ENCODE measurements at regions not wholly inside any gene's neighbourhood (a gene's known extent, or its start where the extent isn't known, plus 50 kb on each side); places are given as distances from the start of the nearest gene placed in this dataset.
"Not testable (repeated sequence)": the region's sequence is repeated elsewhere in the genome, so short reads cannot be mapped to it uniquely, and the experiment has no call there.

DNA sequence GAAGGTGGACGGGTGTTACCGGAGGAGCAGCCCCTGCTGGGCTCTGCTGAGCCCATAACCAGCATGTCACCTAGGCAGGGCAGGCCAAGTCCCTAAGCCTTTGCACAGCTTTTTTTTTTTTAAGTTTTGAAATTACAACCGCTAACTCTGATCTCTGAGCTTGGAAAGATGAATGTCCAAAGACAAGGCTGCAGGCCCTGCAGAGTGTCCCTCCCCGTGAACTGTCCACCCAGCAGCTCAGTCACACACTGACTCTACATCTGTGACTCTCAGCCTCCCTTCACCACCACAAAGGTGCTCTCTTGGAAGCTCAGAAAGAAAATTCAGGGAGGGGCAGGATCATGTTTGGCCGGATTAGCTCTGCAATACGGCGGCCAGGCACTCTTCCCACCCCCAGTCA lies 119.0 kb upstream of the PPP1R26 start:
- DNase-seq (ENCODE audit: low read depth), result no peak

DNA sequence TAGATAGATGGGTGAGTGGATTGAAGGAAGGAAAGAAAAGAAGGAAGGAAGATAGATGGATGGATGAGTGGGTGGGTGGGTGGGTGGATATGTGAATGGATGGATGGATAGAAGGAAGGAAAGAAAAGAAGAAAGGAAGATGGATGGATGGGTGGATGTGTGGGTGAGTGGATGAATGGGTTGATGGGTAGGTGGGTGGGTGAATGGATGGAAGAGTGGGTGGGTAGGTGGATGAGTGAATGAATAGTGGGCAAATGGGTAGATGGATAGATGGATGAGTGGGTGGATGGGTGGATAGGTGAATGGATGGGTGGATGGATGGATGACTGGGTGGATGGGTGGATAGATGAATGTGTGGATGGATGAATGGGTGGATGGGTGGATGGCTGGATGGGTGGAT lies 117.9 kb upstream of the PPP1R26 start:
- not testable (repeated sequence) for DNase-seq (ENCODE audit: low read depth)

DNA sequence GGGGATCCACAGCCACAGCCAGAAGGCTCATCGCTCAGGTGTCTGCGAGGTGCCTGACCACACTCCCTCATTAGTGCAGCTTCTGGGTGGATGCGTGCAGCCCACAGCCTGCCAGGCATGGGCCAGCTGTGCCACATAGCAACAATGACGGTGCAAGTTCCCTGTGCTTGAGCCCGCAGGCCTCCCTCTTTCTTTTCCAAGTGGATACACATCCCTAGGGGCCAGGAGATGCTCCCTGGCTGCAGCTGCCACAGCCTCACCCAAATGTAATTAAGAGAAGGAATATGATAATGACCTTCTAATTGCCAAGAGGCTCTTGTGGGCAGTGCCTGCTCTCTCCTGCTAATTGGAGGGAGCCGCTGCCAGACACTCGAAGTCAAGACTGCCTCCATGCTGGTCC lies 116.0 kb upstream of the PPP1R26 start:
- DNase-seq (ENCODE audit: low read depth), result no peak

DNA sequence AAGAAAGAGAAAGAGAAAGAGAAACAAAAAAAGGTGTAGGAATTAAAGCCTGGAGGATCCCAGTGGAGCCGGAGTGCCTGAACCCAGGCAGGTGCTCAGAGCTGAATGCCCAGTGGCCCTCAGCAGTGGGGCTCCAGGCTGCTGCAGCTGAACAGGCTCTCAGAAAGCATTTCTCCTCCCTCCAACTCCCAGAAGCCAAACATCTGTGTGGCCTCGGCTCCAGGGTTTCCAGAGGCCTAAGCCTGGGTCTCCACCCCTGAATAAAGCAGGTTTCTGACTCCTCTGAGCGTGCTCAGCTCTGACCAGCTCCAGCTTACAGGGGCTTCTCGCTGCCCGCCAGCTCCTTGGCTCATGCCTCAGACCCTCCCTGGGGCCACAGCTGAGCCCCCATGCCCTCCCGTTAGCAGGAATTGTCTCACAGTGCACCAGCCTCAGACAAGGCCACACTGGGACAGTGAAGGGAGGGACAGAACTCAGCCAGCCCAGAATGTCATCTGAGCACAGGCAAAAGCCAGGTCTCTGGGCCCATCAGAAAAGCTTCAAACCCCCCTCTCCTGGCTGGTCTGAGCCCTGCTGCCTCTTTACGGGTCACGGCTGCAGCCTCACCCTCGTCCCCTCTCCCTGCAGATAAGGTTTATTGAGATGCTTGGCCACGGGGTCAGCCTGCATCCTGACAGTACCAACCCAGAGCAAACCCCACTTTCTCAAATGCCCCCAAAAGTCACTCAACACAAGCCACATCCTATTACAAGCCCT lies 114.4 kb upstream of the PPP1R26 start:
- no peak for DNase-seq (ENCODE audit: low read depth)

DNA sequence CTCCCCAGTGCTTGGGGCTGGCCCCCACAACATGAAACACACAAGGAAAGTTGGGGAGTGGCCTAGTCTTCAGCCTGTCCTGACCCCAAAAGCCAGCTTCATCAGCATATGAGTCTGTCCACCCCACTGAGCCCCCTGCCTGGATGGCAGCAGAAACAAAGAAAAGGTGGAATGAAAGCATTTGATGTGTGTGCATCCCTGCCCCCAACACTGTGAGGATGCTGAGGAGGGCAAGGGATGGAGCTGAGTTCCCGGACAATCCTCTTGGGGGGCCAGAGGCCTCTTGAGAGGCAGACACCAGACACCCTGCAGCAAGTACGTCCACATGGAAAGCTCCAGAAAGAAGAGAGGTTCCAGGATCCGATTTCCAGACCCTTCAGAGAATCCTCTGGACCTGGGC lies 113.5 kb upstream of the PPP1R26 start:
- no peak for DNase-seq (ENCODE audit: low read depth)

DNA sequence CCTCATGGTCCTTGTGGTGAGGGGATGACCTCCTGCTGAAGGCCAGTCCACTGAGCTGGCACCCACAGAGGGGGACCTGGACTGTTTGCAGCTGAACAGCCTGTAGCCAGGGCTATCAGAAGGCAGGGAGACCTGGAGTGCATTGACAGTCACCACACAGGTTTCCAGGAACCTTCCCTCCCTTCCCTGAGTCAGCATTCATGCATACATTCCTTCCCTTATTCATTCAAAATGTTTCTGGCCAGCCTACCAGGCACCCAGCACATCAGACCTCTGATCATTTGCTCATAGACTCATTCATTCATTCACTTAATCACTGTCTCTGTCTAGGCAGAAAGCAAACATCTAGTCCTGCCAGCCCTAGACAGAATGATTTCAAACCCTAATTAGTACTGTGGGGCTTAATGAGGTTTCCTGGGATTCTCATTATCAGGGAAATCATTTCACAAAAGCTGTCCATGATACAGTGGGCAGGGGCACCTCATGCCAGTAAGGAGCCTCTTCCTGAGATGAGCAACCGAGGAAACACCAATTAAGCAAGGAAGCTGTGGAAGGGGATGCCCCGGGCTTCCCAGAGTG lies 110.1 kb upstream of the PPP1R26 start:
- DNase-seq (ENCODE audit: low read depth), result no peak

DNA sequence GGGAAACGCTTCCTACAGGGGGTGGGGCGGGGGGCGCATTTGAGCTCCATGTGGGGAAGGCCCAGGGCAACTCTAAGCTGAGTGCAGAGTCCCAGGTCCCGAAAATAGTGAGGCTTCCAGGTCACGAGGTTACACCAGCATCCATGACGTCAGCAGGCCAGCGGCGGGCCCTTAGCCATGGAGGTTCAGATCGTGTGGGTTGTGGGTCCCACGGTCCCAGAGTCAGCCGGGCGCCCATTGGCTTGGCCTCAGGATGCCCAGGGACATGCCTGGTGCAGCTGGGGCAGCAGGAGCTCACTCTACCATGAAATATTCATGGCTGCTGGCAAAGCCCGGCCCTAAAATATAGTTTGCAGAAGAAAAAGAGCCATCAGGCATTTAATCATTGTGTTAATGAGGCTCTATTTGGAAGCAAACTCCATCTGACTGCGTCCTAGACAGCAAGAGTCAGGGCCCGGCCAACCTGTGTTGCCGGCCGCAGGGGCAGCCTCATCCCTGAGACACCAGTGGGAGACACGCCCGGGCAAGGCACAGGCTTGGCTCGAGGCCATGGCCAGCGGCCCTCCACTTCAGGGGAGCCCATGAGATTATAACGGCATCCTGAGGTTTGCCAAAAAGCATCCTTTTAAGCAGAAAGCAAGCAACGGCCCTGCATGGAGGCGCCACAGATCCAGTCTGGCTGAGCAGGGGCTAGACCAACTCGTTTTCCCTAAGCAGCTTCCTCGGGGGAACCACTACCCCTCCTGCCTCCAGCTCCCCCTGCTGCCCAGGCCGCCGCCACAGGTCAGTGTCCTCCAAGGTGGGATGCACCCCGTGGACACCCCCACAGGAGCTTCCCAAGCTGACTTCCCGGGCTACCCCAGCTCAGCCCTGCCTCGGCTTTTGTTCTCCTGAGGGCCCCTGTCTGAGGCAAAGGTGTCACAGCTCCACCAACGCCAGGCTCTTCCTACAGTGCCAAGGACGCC lies 108.9 kb upstream of the PPP1R26 start:
- no peak for DNase-seq (ENCODE audit: low read depth)

DNA sequence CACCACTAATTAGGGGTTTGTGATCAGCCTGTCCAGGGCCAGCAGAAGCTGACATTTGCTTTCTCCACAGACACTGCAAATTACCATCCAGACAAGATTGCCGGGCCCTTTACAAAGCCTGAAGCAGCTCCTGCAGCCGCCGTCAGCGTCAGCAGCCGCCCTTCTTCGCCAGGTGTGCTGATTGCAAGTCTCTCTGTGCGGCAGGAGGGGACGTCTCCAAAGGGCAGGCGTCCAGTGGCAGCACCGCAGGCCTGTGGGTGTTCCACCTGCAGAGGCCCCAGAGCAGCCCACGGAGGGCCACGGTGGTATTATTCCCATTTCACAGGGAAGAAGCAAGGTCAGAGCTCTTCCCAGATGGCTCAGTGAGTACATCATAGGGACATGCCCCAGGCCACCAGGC lies 108.0 kb upstream of the PPP1R26 start:
- DNase-seq (ENCODE audit: low read depth), result no peak

DNA sequence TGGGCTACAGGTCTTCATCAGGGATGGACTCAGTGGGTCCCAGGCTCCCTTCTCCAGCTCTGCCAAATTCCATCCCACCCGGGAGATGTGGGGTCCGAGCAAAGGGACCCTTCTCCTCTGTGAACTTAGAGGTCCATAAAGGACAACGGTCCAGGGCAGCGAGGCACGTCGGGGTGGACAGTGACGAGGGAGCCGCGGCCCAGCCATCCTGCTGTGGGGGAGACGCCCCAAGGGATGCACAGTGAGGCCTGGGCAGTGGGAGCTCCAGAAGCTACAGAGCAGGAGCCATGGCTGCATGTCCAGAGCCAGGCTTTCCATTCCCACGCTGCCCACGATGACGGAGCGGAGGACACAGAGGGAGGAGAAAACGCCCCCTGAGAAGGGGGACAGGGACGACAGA lies 107.5 kb upstream of the PPP1R26 start:
- DNase-seq (ENCODE audit: low read depth), result no peak

DNA sequence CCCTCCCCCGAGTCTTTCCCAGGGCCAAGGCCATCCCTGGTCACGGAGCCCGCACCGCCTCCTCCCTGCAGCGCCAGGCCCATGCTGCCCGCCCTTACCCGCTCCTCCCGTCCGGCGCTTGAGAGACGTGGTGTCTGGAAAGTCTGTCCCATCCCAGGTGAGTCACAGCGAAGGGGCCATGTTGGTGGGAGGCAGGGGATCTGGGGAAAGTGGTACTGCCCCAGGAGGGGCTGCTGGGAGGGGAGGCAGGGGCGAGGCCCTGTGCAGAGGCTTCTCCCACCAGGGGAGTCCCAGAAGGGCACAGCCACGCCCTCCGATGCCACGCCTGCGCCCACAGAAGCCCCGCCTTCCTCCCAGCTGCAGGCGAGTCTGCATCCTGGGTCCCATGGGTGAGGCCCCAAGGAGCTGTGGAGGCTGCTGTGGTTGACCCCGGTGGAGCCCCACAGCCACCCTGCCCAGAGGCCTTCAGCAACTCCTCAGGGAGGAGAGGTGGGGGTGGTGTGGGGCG lies 107.0 kb upstream of the PPP1R26 start:
- DNase-seq (ENCODE audit: low read depth), result no peak

DNA sequence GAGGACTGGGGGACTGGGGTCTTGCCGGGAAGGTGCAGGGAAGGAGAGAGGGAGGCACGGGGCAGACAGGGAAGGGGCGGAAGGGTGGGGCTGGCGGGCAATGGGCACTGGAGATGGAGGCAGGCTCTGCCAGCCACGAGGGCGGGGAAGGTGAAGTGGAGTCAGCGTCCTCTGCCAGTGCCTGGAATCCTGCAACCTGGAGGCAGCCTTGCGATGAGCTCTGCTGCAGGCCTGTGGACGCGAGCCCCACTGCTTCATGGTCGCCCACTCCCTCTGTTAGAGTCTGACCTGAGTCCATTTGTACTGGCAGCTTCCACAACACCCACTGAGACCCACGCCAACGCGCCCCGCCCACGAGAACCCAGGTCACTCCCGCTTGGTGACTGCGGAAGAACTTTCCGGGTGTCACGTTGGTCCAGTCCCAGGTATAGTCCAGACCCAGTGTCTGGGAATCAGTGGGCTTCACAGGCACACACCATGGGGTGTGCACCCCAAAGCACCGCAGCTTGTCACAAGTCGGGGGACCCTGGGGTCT lies 106.4 kb upstream of the PPP1R26 start:
- no peak for DNase-seq (ENCODE audit: low read depth)

DNA sequence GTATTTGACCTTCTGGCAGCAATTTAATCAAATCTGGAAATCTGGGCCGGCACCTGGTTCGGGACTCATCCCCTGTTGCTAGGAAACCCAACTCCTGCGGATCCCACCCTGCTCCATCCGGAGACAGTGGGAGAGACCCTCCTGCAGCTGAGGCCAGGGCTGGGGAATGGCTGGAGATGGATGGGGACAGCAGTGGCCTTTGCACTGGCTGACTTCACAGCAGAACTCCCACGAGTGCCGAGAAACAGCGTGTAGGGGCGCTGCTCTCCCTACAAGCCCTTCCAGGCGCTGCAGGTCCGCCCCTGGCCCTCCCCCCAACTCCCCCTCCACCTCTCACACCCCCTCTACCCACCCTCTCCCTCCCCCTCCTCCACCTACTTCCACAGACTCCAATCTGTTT lies 105.8 kb upstream of the PPP1R26 start:
- DNase-seq (ENCODE audit: low read depth), result no peak

DNA sequence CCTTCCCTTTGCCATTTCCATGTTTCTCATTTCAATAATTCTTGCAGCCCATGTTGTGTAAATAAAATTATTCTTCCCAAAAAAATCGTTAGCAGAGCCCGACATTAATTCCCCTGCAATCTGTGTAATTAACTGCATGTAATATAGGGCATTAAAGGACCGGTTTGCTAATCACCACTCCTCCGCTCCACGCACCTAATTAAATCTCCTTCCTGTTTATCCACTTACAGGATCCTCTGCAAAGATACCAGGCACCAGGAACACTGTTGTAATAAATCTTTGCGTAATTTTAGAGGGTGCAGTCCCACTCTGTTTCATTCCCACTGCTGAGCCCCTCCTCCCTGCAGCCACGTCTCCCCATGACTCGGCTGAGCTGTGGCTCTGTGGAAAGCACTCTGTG lies 105.0 kb upstream of the PPP1R26 start:
- no peak for DNase-seq (ENCODE audit: low read depth)

DNA sequence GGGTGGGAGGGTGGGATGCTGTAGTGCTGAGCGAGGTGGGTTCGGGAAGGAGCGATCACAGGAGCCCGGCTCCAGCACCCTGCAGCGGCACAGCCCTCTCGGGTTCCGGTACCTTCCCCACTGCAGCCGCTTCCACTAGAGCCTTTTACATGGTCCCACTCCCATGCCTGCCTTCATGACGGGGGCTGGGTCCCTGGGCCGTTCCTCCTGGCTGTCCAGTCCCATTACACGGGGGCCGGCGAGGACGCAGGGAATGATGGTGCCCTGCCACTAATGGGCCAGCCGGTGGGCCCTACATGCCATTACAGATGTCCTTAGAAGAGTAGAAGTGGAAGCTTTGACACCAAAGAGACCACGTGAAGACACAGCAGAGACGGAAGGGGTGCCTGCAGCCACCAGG lies 104.6 kb upstream of the PPP1R26 start:
- DNase-seq (ENCODE audit: low read depth), result no peak

DNA sequence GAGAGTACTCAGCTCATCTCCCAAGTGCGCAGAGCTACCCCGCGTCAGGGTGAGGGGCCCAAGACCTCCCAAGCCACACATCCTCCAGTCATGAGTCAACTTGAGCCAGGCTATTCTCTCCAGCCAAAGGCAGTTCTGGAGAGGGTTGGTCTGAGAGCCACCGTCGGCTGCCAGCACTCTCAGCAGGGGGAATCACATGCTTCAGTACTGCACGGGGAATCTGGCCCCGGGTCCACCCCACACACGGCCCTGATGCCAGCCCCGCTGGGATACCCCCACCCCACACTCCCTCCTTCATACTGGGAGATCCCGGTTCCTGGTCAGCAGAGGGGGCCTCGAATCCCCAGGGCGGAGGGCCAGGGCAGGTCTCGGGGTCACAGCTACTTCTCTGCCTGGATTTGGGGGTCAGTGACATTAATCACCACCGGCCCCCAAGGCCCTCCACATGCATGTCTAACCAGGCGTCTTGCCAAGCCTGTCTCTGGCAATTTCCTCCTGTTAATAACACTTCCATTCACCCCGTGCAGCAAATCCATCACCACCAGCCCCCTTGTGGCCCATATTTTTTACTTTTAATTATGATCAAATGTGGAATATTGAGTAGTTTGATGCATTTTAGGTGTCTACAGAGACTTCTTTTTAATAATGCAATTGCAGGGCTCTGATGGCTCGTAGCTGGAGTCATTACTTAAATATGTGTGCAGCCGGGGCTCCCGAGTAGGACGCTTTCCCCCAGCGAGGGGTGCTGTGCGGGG lies 102.9 kb upstream of the PPP1R26 start:
- no peak for DNase-seq (ENCODE audit: low read depth)

DNA sequence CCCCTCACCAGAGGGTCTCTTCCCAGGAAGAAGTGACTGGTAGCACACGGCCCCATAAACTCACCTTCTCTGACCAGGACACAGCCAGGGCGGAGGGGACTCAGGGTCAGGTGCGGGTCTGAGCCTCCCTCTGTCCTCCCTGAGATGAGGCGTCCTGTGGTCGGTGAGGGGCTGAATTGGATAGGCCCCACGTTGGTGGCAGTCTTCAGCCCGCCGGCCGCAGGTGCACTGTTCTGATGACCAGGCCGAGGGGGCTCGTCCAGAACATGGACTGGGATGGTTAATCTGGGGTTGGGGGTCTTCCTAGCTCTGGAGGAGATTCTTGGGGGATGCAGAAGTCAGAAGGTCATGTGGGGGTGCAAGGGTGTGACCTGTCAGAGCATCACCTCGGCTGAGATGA lies 102.2 kb upstream of the PPP1R26 start:
- DNase-seq (ENCODE audit: low read depth), result no peak

DNA sequence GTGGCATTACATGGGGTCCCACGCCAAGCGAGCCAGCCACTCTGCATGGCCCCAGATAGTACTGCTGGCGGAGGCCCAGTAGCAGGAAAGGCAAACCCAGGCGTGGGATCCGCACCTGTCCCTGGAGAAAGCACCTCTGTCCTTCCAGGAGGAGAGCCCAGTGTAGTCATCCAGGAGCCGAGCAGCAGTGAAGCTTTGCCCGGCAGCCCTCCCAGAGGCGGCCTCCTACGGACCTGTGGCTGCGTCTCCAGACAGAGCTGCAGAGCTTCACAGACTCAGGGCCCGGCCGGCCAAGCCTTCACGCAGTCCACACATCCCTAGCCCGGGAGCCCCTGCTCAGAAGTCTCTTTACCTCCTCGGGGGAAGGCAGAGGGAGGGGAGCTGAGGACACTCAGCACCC lies 100.8 kb upstream of the PPP1R26 start:
- DNase-seq (ENCODE audit: low read depth), result no peak

DNA sequence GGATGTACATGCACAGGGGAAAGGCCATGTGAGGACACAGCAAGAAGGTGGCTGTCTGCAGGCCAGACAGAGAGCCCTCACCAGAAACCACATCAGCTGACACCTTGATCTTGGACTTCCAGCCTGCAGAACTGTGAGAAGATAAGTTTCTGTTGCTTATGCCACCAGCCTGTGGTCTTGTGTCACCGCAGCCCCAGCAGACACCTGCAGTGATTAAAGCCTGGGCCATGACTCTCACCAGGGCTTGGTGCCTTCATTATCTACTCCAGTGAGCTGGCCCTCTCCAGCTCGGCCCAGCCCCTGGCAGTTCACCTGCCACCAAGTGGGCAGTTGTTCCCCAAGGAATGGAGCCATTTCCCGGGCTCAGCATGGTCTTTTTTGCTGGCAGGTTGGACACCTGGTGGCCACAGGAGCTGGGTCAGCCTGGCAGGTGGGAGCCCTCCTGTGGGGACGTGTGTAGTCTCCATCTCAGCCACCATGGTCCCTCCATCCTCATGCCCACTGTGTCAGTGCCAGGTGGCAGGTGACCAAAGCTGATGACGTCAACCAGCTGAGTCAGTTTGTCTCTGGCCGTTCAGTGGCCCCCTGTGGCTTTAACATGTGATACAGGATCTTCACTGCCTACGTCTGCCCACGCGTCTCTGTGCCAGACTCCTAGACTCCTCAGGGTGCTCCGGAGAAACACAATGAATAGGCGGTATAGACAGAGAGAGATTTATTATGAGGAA lies 99.9 kb upstream of the PPP1R26 start:
- no peak for DNase-seq (ENCODE audit: low read depth)

DNA sequence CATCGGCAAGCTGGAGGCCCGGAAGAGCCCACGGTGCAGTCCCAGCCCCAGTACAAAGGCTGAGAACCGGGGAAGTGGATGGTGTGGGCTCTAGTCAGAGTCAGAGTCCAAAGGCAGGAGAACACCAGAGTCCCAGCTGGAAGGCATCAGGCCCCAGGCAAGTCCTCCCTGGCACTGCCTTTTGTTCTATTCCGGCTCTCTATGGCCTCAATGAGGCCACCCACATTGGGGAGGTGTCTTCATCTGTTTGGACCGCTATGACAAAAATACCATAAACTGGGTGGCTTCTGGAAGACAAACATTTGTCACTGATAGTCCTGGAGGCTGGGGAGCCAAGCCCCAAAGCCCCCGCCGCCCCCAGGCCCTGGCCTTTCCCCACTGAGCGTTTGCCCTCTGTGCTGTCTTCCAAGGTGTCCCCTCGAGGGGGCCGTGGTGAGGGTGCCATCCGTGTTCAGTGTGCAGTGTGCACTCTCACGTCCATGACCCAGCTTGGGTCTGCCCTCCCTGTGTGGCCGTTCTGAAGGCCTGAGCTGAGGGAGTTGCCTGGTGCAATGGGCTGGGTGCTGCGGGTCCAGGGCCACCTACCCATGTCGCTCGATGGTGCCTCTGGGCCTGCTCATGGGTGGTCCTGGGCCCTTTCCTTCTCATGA lies 99.1 kb upstream of the PPP1R26 start:
- no peak for DNase-seq (ENCODE audit: low read depth)

DNA sequence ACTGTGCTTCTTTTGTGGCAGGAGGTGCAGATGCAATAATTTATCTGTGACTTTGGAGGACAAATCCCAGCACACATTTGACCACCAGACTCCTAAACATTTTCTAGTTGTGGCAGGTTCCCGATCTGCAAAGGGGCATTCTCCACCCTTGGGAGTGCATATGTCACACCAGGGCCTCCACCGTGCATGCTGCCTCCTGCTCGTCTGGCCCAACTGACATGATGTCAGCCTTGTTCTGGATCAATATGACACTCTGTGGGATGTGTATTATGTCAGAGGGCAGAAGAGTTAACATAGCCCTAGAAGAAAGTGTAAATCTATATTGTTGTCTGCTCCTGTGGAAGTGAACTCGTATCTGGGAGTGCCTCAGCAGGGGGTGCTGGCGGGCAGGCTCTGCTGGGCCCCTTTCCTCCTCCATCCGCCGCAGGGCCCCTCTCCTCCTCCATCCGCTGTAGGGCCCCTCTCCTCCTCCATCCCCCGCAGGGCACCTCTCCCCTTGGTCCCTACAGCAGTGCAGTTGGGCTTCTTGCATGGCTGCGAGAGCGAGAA lies 97.7 kb upstream of the PPP1R26 start:
- DNase-seq (ENCODE audit: low read depth), result no peak

Data from GM04504 (cell line).